Ishikawa (cell line): ENCODE measurements at regions not wholly inside any gene's neighbourhood (a gene's known extent, or its start where the extent isn't known, plus 50 kb on each side); places are given as distances from the start of the nearest gene placed in this dataset.

Source experiments
- CEBPB ChIP-seq: IDR thresholded peaks from 2 replicates; pipeline ENCODE4 v1.6.1; 2012
- CREB1 ChIP-seq: IDR thresholded peaks from 2 replicates; pipeline ENCODE4 v1.6.1; 2012; ENCODE audit warnings: low read depth
- EGR1 ChIP-seq: IDR thresholded peaks from 2 replicates; pipeline ENCODE4 v1.6.1; 2012
- EP300 ChIP-seq: IDR thresholded peaks from 2 replicates; pipeline ENCODE4 v1.6.1; 2012; ENCODE audit warnings: borderline replicate concordance
- FOXM1 ChIP-seq: IDR thresholded peaks from 2 replicates; pipeline ENCODE4 v1.6.1; 2012; ENCODE audit warnings: low read depth, borderline replicate concordance
- MAX ChIP-seq: IDR thresholded peaks from 2 replicates; pipeline ENCODE4 v1.6.1; 2012
- NFIC ChIP-seq: IDR thresholded peaks from 2 replicates; pipeline ENCODE4 v1.6.1; 2012
- RAD21 ChIP-seq: IDR thresholded peaks from 2 replicates; pipeline ENCODE4 v1.6.1; 2012; ENCODE audit warnings: low read depth
- TAF1 ChIP-seq: IDR thresholded peaks from 2 replicates; pipeline ENCODE4 v1.6.1; 2012; ENCODE audit warnings: low read depth, mild to moderate bottlenecking
- TCF12 ChIP-seq: IDR thresholded peaks from 2 replicates; pipeline ENCODE4 v1.6.1; 2012; ENCODE audit warnings: low read depth
- TEAD4 ChIP-seq: IDR thresholded peaks from 2 replicates; pipeline ENCODE4 v1.6.1; 2012
- YY1 ChIP-seq: IDR thresholded peaks from 2 replicates; pipeline ENCODE4 v1.6.1; 2012; ENCODE audit warnings: low read depth
- ZBTB7A ChIP-seq: IDR thresholded peaks from 2 replicates; pipeline ENCODE4 v1.6.1; 2012; ENCODE audit warnings: low read depth
- TF ChIP-seq, protein P1 (sequence below): IDR thresholded peaks from 2 replicates; pipeline ENCODE4 v1.6.1; 2012; ENCODE audit warnings: low read depth, mild to moderate bottlenecking
- TF ChIP-seq, protein P2 (sequence below): IDR thresholded peaks from 2 replicates; pipeline ENCODE4 v1.6.1; 2012

DNA sequence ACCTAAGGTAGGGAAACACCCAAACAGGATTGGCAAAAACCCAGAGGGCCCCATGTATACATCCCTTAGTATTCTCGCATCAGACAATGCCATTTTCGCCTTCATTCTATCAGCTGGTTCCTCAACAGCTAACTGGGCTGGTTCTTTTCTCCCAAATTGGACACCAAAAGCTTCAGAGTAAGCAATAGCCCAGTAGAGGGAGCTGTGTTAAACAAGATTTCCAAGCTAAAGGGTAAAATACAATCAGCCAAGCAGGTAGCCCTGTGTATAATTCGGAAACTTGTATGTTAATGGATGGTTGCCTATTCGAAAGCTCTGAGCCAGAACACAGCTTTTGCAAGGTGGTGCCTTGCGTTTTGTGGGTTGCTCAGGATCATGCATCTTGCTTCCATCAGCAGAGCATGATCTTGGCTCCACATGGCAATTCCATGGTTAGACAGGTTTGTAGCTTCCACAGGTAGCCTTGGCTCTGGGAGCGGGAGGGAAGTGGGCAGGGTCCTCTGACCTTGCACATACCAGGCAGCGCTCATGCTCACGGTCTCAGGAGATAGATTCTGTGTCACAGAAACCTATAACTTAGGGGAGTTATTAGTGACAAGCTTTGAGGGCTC lies 115.2 kb upstream of the LNX1 start:
- no peak for TF ChIP-seq EP300
- TF ChIP-seq RAD21 = peak; percentile 53

DNA sequence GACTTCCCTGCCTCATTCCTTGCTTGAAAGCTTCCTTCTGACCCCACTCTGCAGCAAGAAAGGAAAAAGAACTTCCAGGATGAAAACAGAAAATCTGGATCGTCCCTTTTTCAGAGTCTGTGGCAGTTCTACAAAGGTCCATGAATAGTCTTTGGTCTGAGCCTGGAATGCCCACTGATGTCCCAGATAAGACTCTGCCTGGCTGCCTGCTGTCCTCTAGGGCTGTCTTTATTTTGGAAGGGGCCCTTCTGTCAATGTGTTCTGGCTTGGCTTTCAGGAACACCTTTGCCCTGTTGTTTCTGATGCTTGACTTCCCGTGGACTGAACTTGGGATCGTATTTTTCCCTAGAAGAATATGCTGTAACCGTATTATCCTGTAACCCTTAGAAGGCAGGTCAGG lies 114.7 kb upstream of the LNX1 start:
- TF ChIP-seq MAX = no peak
- TF ChIP-seq, protein P1, sequence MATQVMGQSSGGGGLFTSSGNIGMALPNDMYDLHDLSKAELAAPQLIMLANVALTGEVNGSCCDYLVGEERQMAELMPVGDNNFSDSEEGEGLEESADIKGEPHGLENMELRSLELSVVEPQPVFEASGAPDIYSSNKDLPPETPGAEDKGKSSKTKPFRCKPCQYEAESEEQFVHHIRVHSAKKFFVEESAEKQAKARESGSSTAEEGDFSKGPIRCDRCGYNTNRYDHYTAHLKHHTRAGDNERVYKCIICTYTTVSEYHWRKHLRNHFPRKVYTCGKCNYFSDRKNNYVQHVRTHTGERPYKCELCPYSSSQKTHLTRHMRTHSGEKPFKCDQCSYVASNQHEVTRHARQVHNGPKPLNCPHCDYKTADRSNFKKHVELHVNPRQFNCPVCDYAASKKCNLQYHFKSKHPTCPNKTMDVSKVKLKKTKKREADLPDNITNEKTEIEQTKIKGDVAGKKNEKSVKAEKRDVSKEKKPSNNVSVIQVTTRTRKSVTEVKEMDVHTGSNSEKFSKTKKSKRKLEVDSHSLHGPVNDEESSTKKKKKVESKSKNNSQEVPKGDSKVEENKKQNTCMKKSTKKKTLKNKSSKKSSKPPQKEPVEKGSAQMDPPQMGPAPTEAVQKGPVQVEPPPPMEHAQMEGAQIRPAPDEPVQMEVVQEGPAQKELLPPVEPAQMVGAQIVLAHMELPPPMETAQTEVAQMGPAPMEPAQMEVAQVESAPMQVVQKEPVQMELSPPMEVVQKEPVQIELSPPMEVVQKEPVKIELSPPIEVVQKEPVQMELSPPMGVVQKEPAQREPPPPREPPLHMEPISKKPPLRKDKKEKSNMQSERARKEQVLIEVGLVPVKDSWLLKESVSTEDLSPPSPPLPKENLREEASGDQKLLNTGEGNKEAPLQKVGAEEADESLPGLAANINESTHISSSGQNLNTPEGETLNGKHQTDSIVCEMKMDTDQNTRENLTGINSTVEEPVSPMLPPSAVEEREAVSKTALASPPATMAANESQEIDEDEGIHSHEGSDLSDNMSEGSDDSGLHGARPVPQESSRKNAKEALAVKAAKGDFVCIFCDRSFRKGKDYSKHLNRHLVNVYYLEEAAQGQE = no peak
- TF ChIP-seq NFIC = no peak
- no peak for TF ChIP-seq ZBTB7A
- TF ChIP-seq, protein P2, sequence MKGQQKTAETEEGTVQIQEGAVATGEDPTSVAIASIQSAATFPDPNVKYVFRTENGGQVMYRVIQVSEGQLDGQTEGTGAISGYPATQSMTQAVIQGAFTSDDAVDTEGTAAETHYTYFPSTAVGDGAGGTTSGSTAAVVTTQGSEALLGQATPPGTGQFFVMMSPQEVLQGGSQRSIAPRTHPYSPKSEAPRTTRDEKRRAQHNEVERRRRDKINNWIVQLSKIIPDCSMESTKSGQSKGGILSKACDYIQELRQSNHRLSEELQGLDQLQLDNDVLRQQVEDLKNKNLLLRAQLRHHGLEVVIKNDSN = no peak
- no peak for TF ChIP-seq CREB1
- no peak for TF ChIP-seq FOXM1
- no peak for TF ChIP-seq EP300
- TF ChIP-seq EGR1 = no peak
- TF ChIP-seq TEAD4 = no peak
- TF ChIP-seq YY1 = no peak
- no peak for TF ChIP-seq CEBPB
- no peak for TF ChIP-seq TAF1
- TF ChIP-seq TCF12 = no peak
- TF ChIP-seq RAD21 = no peak

DNA sequence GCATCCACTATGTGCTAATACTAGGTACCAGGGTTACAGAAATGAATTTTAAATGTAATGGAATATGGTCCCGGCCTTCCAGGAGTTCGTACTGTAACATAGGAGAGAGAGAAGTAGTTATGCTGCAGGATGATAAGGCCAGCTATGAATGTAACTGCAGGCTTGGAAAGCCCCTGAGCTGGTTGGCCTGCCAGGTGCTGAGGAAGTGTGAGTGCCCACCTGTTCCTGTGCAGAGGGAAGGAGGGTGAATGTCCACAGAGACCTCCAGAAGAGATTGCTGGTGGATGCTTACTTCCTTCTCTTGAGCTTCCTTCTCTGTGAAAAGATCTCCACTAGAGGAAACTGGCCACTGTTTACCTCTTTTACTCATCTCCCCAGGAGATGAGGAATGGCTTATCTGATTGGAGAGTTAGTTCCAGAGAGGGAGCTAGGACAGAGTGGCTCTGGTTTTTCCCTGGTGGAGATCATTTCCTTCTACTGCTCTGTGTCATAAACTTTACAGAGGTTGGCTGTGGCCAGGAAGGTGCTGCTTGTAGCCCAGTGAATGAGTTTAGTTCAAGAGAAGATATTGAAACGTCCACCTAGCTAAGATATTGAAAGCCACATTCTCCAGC lies 114.0 kb upstream of the LNX1 start:
- TF ChIP-seq MAX = no peak
- no peak for TF ChIP-seq ZBTB7A
- TF ChIP-seq YY1 = no peak
- no peak for TF ChIP-seq EP300
- no peak for TF ChIP-seq FOXM1
- TF ChIP-seq CREB1 = no peak
- TF ChIP-seq, protein P2 = no peak
- TF ChIP-seq CEBPB = no peak
- TF ChIP-seq, protein P1 = no peak
- TF ChIP-seq EGR1 = no peak
- TF ChIP-seq TEAD4 = no peak
- TF ChIP-seq TCF12 = no peak
- no peak for TF ChIP-seq TAF1
- no peak for TF ChIP-seq RAD21
- TF ChIP-seq NFIC = no peak

GRCh38 chr4:53704329-53704728 lies 113.0 kb upstream of the LNX1 start:
- no peak for TF ChIP-seq CREB1
- TF ChIP-seq TEAD4 = no peak
- TF ChIP-seq NFIC = no peak
- TF ChIP-seq, protein P2 = no peak
- TF ChIP-seq RAD21 = no peak
- no peak for TF ChIP-seq EP300

GRCh38 chr4:53703267-53703655 lies 112.0 kb upstream of the LNX1 start:
- TF ChIP-seq TCF12 (no peak), YY1 (no peak)
